Umbilical cord (tissue), 1 donor: ENCODE measurements at regions not wholly inside any gene's neighbourhood (a gene's known extent, or its start where the extent isn't known, plus 50 kb on each side); places are given as distances from the start of the nearest gene placed in this dataset.
A peak's percentile ranks its signal among the peaks of the same experiment; 100 is the strongest.

Source experiments
- DNase-seq: peaks from one replicate; pipeline ENCODE4 v3.0.0-alpha.2; 2015; ENCODE audit warnings: low spot score

- DNase-seq = no peak
Measured at GRCh38 chr12:115646210-115646609, 631.3 kb downstream of the MED13L start.

DNA sequence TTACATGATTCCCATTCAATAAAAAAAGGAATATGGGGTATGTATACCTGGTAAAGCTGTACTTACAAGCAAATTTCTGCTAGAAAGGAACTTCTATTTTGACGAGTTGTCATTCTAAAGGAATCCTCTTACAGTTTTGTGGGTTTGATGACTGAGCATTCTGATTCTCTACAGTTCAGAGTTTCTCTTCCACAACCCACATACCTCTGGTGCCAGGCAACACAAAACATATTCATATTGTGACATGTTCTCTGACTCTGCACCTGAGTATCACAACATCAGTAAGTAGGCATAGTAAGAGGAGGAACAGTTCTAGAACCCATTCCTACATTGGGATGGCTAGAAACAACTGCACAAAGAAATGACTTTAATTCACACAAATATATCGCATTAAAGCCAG, 636.6 kb downstream of the MED13L start:
- DNase-seq = no peak

DNA sequence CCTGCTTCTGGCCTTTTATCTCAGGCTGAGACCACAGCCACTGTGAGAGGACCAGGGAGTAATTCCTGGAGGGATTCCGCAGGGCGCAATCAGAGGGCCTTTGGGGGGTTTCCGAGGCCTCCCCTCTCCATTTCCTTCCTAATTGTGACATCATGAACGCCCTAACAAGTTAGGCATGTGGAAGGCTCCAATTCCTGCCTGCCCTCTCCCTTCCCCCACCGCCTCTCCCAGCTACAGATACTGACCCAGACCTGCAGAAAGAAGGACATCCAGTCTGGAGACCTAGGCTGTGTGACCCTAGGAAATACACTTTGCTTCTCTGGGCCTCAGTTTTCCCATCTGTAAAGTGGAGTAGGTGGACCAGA, 637.9 kb downstream of the MED13L start:
- DNase-seq = no peak

DNA sequence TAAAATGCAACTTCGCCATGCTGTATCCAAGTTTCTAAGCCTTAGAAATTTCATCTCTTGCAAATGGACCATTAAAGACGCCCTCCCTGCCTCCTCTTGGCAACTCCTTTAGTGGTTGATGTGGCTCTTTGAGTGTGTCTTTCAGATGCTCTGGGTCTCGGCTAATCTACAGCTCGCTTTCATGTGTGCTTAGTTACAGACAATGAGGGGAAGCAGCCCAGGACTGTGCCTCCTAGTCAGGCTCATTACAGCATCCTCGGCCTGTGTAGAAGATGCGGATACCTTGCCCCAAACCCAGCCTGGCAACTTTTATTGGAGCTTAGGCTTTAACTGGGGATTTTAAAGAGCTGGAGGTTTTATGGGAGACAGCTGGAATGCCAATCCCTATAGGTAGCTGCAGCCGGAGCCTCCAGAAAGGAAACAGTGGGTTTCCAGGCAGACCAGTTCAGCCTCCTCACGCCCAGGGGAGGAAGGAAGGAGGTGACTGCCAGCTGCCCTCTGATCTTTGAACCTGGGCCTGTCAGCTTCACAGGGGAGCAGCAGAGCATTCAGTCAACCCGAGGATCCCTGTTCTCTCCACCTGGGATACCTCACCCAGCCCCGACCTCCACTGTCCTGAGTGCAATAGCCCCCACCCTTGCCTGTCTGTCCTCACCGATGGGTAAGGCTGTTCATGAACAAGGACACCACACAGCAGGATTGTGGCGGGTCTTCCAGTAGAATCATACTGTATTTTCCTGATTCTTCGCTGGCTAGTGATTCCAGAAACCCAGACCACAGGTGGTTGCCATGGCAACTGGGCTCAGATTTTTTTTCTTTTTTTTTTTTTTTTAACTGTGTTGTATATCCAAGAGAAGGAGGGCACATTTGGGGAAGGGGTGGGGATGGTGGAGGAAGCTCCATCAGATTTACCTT, 638.5 kb downstream of the MED13L start:
- DNase-seq = peak; percentile 70

GRCh38 chr12:115636546-115636945, 640.9 kb downstream of the MED13L start:
- peak; percentile 63 for DNase-seq

DNA sequence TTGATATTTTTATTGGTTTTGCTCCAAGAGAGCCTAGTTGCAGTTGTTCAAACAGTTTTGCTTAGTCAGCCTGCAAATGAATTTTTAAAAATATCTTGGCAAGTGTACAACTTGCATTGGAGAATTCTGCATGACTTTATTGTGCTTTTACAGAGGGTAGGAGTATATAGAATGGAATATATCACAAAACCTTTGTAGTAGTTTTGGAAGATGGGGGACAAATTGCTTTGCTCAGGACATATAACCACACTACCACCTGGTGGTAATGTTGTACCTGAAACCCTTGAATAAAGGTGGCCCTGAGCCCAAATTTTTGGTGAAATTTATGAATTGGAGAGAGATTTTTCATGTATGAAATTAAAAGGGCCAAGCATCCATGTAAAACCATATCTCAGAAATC, 645.2 kb downstream of the MED13L start:
- DNase-seq = no peak

DNA sequence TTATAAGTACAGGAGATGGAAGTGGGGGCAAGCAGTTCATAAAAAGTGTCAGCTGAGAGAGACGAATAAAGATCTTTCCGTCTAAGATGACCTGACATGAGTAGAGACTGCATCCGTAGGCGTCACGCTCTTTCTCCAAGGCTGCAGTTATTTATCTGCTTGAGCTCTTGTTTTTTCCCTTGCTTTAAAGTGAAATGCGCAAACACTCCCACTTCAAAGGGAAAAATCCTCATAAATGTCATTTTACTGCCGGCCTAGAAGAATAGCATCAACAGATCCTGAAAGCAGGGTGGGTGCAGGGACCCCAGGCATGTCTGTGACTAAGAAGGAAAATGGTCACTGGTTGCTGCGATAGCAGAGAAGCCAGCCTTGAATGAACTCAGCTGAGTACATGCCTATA, 647.4 kb downstream of the MED13L start:
- peak; percentile 69 for DNase-seq

DNA sequence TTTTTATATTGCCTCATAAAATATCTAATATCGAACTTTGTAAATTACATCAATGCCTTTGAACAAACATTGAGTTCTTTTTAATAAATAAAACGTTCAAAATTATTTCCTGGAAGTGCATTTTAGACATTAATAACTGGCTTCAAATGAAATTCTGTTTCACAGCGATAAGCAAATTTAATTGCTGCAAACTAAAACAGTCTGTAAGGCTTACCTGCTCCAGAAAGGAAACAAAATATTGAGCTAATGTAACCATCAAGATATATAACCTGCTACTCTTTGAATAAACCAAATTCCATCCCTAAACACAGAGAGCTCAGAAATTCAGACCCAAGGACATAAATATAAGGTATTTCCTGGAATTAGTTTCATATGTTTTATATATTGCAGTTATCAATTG, 651.3 kb downstream of the MED13L start:
- no peak for DNase-seq

GRCh38 chr12:115623764-115624334, 653.6 kb downstream of the MED13L start:
- DNase-seq = peak; percentile 34

DNA sequence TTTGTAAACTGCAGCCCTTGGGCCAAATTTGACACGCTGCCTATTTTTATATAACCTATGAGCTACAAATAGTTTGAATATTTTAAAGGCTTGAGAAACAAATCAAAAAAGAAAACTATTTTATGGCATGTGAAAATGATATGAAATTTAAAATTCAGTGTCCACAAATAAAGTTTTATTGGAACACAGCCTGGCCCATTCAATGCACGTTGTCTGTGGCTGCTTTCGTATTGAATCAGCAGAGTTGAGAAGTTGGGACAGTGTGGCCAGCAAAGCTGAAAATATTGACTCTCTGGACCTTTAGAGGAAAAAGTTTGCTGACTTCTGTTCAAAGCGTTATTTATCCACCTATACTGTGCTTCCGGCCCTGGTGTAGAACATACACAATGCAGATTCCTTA, 654.2 kb downstream of the MED13L start:
- no peak for DNase-seq

DNA sequence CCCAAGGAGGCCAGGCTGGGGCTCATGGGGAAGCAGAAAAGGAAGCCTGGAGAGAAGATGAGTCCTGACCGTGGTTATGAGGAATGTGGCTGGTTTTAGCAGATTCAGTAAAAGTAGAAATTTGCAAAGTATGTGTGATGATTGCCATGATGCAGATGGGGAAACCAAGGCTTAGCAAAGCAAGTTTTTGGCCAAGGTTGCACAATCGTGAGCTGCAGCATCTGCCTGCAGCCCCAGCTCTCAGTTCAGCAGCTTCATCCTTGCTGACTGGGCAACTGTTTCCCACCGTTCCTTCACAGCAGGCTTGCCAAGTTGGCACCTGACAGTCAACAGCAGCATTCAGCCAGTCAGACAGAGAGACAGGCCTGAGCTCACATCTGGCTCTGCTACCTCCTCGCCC, 656.7 kb downstream of the MED13L start:
- DNase-seq = peak; percentile 21

GRCh38 chr12:115619889-115620288, 657.6 kb downstream of the MED13L start:
- DNase-seq = no peak

GRCh38 chr12:115619061-115619460, 658.4 kb downstream of the MED13L start:
- DNase-seq = no peak

DNA sequence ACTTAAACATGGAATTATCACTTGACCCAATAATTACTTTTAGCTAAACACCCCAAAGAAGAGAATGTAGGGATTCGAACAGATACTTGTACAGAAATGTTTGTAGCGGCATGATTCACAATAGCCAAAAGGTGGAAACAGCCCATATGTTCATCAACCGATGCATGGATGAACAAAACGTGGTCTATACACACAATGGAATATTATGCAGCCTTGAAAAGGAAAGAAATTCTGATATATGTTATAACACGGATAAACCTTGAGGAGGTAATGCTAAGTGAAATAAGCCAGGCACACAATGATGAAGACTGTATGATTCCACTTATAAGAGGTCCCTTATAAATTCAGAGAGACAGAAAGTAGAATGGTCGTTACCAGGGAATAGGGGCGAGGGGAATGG, 659.4 kb downstream of the MED13L start:
- no peak for DNase-seq

- DNase-seq = no peak
Measured at GRCh38 chr12:115617391-115617790, 660.1 kb downstream of the MED13L start.

DNA sequence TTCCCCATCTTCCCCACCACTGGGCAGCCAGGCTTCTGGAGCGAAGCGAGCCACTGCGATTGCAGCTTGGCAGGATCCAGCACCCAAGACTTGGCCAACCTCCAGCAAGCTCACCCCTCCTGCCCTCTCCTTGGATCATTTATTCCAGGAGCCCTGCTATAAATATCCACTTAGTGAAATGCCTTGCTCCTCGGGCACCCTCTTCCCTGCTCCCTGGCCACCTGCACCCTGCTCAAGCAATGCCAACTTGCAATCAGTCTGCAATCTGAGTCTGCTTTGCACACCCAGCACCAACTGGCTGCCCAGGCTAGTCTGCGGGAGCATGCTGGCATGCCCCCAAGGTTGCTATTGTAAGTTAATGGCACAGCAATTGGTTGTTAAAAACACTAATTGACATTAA, 666.0 kb downstream of the MED13L start:
- DNase-seq = no peak

DNA sequence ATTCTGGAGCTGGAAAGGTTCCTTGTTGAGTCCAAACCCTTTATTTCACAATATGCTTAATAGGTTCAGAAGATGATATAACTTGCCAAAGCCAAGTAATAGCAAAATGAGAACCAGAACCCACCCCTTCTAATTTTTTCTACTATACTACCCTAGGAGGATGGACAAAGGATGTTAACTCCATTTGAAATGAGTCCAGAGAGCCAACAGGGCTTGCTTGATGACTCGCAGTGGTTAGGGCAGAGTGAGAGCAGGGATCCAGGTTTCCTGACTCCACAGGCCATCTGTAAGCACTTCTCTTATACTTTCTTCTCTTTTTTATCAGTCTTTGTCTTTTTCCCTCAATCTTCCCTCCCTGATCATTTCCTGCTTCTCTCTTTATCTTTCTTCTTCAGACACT, 668.1 kb downstream of the MED13L start:
- DNase-seq = no peak

DNA sequence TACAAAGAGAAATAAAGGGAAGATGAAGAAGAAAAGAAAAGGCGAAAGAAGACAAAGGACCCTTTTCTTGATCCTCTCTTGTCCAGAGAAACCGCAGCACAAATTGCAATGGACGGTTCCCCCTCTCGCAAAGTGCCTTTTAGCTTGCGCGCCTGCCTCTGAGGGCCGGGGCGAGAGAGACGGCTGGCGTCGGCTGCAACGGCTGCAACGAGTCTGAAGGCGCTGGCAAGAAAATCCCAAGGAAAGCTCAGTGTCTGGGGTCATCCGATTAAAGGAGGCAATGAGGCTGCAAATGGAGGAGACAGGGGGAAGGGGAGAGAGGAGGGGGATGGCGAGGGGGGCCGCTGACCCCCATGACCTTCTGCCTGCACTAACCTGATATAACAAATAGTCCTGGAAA, 671.5 kb downstream of the MED13L start:
- DNase-seq = no peak

- peak; percentile 30 for DNase-seq
Measured at GRCh38 chr12:115598871-115599811, 678.4 kb downstream of the MED13L start.

GRCh38 chr12:115597157-115597712, 680.3 kb downstream of the MED13L start:
- DNase-seq = no peak

- no peak for DNase-seq
Measured at GRCh38 chr12:115588131-115588530, 689.4 kb downstream of the MED13L start.

DNA sequence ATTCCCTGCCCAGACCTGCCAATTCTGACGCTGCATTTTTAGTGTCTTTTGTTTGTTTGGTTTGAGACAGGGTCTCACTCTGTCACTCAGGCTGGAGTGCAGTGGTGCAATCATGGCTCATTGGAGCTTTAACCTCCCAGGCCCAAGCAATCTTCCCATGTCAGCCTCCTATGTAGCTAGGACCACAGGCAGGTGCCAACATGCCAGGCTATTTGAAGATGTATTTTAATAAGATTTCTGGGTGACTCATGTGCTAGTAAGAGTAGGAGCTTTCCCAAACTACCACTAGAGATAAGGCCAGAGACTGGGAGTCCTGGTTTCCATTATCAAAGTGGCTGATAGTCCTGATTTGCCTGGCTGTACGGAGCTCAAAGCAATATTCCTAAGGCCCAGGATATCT, 693.3 kb downstream of the MED13L start:
- no peak for DNase-seq
